Trophoblast cell (in vitro differentiated cells and primary cell): ENCODE measurements at regions not wholly inside any gene's neighbourhood (a gene's known extent, or its start where the extent isn't known, plus 50 kb on each side); places are given as distances from the start of the nearest gene placed in this dataset.
A peak's percentile ranks its signal among the peaks of the same experiment; 100 is the strongest.

Experiments used
- DNase-seq, 2 donors: peaks; one replicate each; pipeline ENCODE4 v3.0.0-alpha.2; 2016
- H2AFZ ChIP-seq: 2 replicates; pipeline ENCODE4 v1.6.1; 2013; ENCODE audit warnings: low read length, moderate library complexity, mild to moderate bottlenecking; ENCODE audit not compliant: insufficient read depth, poor library complexity
- H2AK5ac ChIP-seq: 2 replicates; pipeline ENCODE4 v1.6.1; 2013; ENCODE audit warnings: mild to moderate bottlenecking, low read length
- H2BK120ac ChIP-seq: 2 replicates; pipeline ENCODE4 v1.6.1; 2013; ENCODE audit warnings: low read length, mild to moderate bottlenecking, moderate library complexity; ENCODE audit not compliant: insufficient read depth, poor library complexity
- H2BK12ac ChIP-seq: 2 replicates; pipeline ENCODE4 v1.6.1; 2013; ENCODE audit warnings: mild to moderate bottlenecking, low read length, moderate library complexity
- H2BK5ac ChIP-seq: 2 replicates; pipeline ENCODE4 v1.6.1; 2013; ENCODE audit warnings: low read length, low read depth, moderate library complexity, mild to moderate bottlenecking; ENCODE audit not compliant: poor library complexity
- H3K14ac ChIP-seq: 2 replicates; pipeline ENCODE4 v1.6.1; 2013; ENCODE audit warnings: mild to moderate bottlenecking, low read length
- H3K18ac ChIP-seq: 2 replicates; pipeline ENCODE4 v1.6.1; 2013; ENCODE audit warnings: mild to moderate bottlenecking, low read length
- H3K23ac ChIP-seq: 2 replicates; pipeline ENCODE4 v1.6.1; 2013; ENCODE audit warnings: low read length
- H3K27ac ChIP-seq: 2 replicates; pipeline ENCODE4 v1.5.1; 2013; ENCODE audit warnings: low read depth, mild to moderate bottlenecking, inconsistent platforms, low read length, moderate library complexity
- H3K27me3 ChIP-seq: 2 replicates; pipeline ENCODE4 v1.6.1; 2013; ENCODE audit warnings: inconsistent platforms, mild to moderate bottlenecking, low read length, moderate library complexity; ENCODE audit not compliant: insufficient read depth
- H3K36me3 ChIP-seq, 2 experiments: 1 replicate in 1 of 2; 2 replicates in 1 of 2; pipeline ENCODE4 v1.6.1; 2013; ENCODE audit warnings: low read length in 2 of 2, mild to moderate bottlenecking in 2 of 2, moderate library complexity in 1 of 2; ENCODE audit not compliant: insufficient read depth in 2 of 2, control insufficient read depth in 1 of 2
- H3K4ac ChIP-seq: 2 replicates; pipeline ENCODE4 v1.6.1; 2013; ENCODE audit warnings: low read depth, mild to moderate bottlenecking, low read length, moderate library complexity
- H3K4me1 ChIP-seq, 2 experiments: 1 replicate in 1 of 2; 2 replicates in 1 of 2; pipeline ENCODE4 v1.6.1; 2013; ENCODE audit warnings: low read length in 2 of 2, mild to moderate bottlenecking in 2 of 2, moderate library complexity in 1 of 2; ENCODE audit not compliant: insufficient read depth in 2 of 2, control insufficient read depth in 1 of 2
- H3K4me2 ChIP-seq: 2 replicates; pipeline ENCODE4 v1.6.1; 2013; ENCODE audit warnings: inconsistent platforms, mild to moderate bottlenecking, low read length, moderate library complexity
- H3K4me3 ChIP-seq: 2 replicates; pipeline ENCODE4 v1.5.1; 2013; ENCODE audit warnings: mild to moderate bottlenecking, low read depth, low read length, inconsistent platforms
- H3K79me1 ChIP-seq: one replicate; pipeline ENCODE4 v1.6.1; 2013; ENCODE audit warnings: low read length
- H3K79me2 ChIP-seq: 2 replicates; pipeline ENCODE4 v1.6.1; 2013; ENCODE audit warnings: low read length, mild to moderate bottlenecking; ENCODE audit not compliant: control insufficient read depth, insufficient read depth, poor library complexity
- H3K9ac ChIP-seq: 2 replicates; pipeline ENCODE4 v1.6.1; 2013; ENCODE audit warnings: mild to moderate bottlenecking, low read length
- H3K9me3 ChIP-seq: 2 replicates; pipeline ENCODE4 v1.6.1; 2013; ENCODE audit warnings: low read depth, mild to moderate bottlenecking, control low read depth, inconsistent platforms, low read length; ENCODE audit not compliant: insufficient read depth
- H4K12ac ChIP-seq: 2 replicates; pipeline ENCODE4 v1.6.1; 2013; ENCODE audit warnings: low read depth, mild to moderate bottlenecking, low read length, moderate library complexity
- H4K8ac ChIP-seq: 2 replicates; pipeline ENCODE4 v1.6.1; 2013; ENCODE audit warnings: low read depth, mild to moderate bottlenecking, low read length, moderate library complexity
- H4K91ac ChIP-seq: one replicate; pipeline ENCODE4 v1.6.1; 2013; ENCODE audit warnings: low read depth, mild to moderate bottlenecking, low read length, moderate library complexity
- WGBS: extraction: QIAGEN DNeasy Blood & Tissue Kit; methylation state at CpG from one replicate; pipeline ENCODE4 v1.1.7; 2013; ENCODE audit warnings: missing lambda C conversion rate; ENCODE audit not compliant: insufficient read length, insufficient coverage; ENCODE audit errors: extremely low coverage; 5-methylcytosine and 5-hydroxymethylcytosine counted together

GRCh38 chr7:153381275-153382040 lies 621.9 kb downstream of the ACTR3B start:
- Histone ChIP-seq H3K36me3 (no peaks in the 10 kb centered on the region), H3K9ac (no peak overlapping the region), H4K91ac (no peak overlapping the region), H3K4me3 (no peak overlapping the region), H3K79me1 (no peaks in the 10 kb centered on the region), H3K27ac (no peak overlapping the region), H3K9me3 (no peaks in the 10 kb centered on the region), H4K8ac (no peak overlapping the region), H3K18ac (no peak overlapping the region), H3K27me3 (no peaks in the 10 kb centered on the region), H2AFZ (no peak overlapping the region), H2AK5ac (no peak overlapping the region), H3K23ac (no peak overlapping the region), H3K4me2 (peak overlapping the region; percentile 44), H2BK120ac (no peak overlapping the region), H3K14ac (no peak overlapping the region), H3K4me1 (no peaks in the 10 kb centered on the region), H3K4ac (no peak overlapping the region), H2BK5ac (no peak overlapping the region), H4K12ac (no peak overlapping the region), H3K79me2 (no peaks in the 10 kb centered on the region), H2BK12ac (no peak overlapping the region)
- DNase-seq = peak; percentile 42 to 73
- WGBS = no CpG with 5 or more reads among the region's 13 CpGs

DNA sequence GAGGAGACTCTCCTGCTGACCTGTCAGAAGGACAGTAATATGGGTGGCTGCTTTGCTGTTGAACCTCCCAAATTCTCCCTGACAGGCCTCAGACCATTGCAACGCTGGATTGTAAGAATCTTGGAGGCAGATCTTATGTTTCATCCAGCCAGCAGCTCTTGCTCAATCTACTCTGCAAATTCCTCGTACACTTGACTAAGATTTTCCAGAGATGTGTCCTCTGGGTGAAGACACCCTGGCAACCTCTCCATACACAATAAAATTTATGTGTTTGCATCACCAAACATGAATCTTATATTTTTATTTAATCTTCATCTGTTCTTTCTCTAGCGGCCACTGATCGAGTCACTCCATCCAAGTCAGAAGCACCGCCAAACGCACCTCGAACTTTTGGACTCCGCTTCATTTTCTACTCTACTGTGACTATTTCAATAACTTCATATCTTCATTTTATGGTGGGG lies 623.1 kb downstream of the ACTR3B start:
- no peaks in the 10 kb centered on the region for H3K79me2 ChIP-seq
- no peak overlapping the region for H4K8ac ChIP-seq
- H3K27ac ChIP-seq = no peak overlapping the region
- no peaks in the 10 kb centered on the region for H3K4me1 ChIP-seq
- no peaks in the 10 kb centered on the region for H3K27me3 ChIP-seq
- 100% methylated on average over 2 of the region's 8 CpGs for WGBS
- no peak overlapping the region for H3K4me3 ChIP-seq
- H3K23ac ChIP-seq = no peak overlapping the region
- no peak overlapping the region for H4K12ac ChIP-seq
- H3K36me3 ChIP-seq = no peaks in the 10 kb centered on the region
- no peak overlapping the region for H3K9ac ChIP-seq
- DNase-seq = peak in 1 of 2 donors; percentile 49
- no peak overlapping the region for H3K18ac ChIP-seq
- no peak overlapping the region for H2AFZ ChIP-seq
- H3K4ac ChIP-seq = no peak overlapping the region
- H3K9me3 ChIP-seq = no peaks in the 10 kb centered on the region
- no peak overlapping the region for H3K14ac ChIP-seq
- no peak overlapping the region for H4K91ac ChIP-seq
- no peaks in the 10 kb centered on the region for H3K79me1 ChIP-seq
- H2AK5ac ChIP-seq = no peak overlapping the region
- H2BK120ac ChIP-seq = no peak overlapping the region
- H2BK12ac ChIP-seq = no peak overlapping the region
- no peak overlapping the region for H3K4me2 ChIP-seq
- H2BK5ac ChIP-seq = no peak overlapping the region

- H4K8ac ChIP-seq = no peak overlapping the region
- no CpG with 5 or more reads among the region's 1 CpG for WGBS
- no peak overlapping the region for H2AK5ac ChIP-seq
- H3K27me3 ChIP-seq = no peaks in the 10 kb centered on the region
- H3K27ac ChIP-seq = no peak overlapping the region
- no peaks in the 10 kb centered on the region for H3K79me1 ChIP-seq
- no peak overlapping the region for H4K91ac ChIP-seq
- H4K12ac ChIP-seq = no peak overlapping the region
- no peak overlapping the region for H2BK120ac ChIP-seq
- no peak overlapping the region for H3K9ac ChIP-seq
- H3K4me2 ChIP-seq = no peak overlapping the region
- no peak overlapping the region for H3K18ac ChIP-seq
- no peaks in the 10 kb centered on the region for H3K36me3 ChIP-seq
- no peak overlapping the region for H3K23ac ChIP-seq
- H3K4ac ChIP-seq = no peak overlapping the region
- no peak overlapping the region for H2BK5ac ChIP-seq
- no peak overlapping the region for H3K14ac ChIP-seq
- H3K79me2 ChIP-seq = no peaks in the 10 kb centered on the region
- peaks cover 2% of the 10 kb centered on the region for H3K9me3 ChIP-seq
- H2BK12ac ChIP-seq = no peak overlapping the region
- no peak for DNase-seq
- H3K4me1 ChIP-seq = no peaks in the 10 kb centered on the region
- H3K4me3 ChIP-seq = no peak overlapping the region
- no peak overlapping the region for H2AFZ ChIP-seq
Observed at GRCh38 chr7:153383781-153384180, 624.2 kb downstream of the ACTR3B start.

DNA sequence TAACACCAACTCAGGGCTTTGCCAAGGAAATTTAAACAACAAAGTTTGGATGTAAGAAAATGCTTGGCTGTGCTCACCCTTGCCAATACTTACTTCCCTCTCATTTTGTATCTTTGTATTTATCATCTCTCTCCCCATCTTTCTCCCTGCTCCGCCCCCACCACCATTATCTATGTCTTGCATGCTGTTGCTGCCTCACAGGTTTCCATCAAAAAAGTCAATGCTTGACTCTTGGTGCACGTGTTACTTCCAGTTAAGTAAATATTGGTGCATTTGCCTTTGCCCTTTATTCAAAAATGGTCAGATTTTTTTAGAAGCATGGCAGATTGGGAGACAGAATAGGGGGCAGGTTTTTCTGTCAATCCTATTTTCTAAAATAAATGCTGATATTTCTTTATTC lies 626.0 kb downstream of the ACTR3B start:
- no peak overlapping the region for H3K18ac ChIP-seq

More for the DNA sequence above, 626.0 kb downstream of the ACTR3B start:
- no peak overlapping the region for H4K8ac ChIP-seq
- peaks cover 4% of the 10 kb centered on the region for H3K9me3 ChIP-seq
- no peaks in the 10 kb centered on the region for H3K36me3 ChIP-seq
- no peak overlapping the region for H3K4ac ChIP-seq
- H3K9ac ChIP-seq = no peak overlapping the region
- H3K27me3 ChIP-seq = no peaks in the 10 kb centered on the region
- no peak overlapping the region for H3K14ac ChIP-seq
- H3K79me1 ChIP-seq = no peaks in the 10 kb centered on the region
- H2BK12ac ChIP-seq = no peak overlapping the region
- no peak overlapping the region for H3K4me2 ChIP-seq
- H2BK120ac ChIP-seq = no peak overlapping the region
- no peak overlapping the region for H4K91ac ChIP-seq
- no peak overlapping the region for H4K12ac ChIP-seq
- no peak overlapping the region for H2BK5ac ChIP-seq
- no peak overlapping the region for H3K23ac ChIP-seq
- H3K4me3 ChIP-seq = no peak overlapping the region
- no peaks in the 10 kb centered on the region for H3K79me2 ChIP-seq
- no peaks in the 10 kb centered on the region for H3K4me1 ChIP-seq
- no peak for DNase-seq
- no peak overlapping the region for H2AK5ac ChIP-seq
- no peak overlapping the region for H2AFZ ChIP-seq
- no CpG with 5 or more reads among the region's 2 CpGs for WGBS
- no peak overlapping the region for H3K27ac ChIP-seq
